ENCODE measurements at regions not wholly inside any gene's neighbourhood (a gene's known extent, or its start where the extent isn't known, plus 50 kb on each side); places are given as distances from the start of the nearest gene placed in this dataset.
A peak's percentile ranks its signal among the peaks of the same experiment; 100 is the strongest.

DNA sequence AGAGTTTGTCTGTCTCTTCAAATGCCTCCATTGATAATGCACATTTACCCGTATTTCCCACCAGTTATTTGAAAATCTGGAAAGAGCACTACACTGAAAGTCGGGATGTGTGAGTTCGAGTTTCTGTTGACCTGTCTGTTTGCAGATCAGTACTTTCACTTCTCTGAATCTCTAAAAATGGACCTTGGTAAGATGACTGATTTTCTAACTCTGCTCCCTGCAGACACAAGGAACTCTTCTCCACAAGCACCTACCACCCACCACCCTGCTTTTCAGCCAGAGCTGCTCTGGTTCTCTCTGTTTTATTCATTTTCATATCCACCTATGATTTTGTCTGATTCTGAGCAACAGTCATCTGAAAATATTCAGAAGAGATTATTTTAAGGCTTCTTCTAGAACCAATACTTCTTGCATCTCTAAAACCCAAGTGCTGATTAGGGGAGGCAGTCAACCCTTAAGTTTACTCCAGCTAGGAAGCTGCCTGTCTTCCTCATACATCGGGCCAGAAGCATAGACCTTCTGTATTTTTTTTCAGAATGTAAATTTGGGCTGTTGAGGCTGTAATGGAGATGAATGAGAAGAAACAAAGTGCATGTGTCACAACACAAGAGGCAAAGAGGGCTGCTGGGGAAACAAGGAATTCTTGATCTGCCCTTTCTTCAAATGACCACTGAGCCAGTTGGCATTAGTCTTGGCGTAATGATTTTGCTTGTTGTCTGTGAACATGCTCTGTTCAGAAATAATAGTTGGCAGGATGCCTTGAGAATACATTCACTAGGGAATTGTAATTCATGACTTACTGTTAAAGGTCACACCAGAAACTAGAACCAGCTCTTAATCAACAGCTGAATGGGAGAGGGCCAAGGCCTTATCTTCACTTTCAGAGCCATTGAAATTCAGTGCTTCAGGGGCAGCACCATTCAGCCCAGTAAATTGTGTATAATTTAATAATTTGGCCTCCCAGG is 85.4 kb upstream of the MYLIP start:
- Histone ChIP-seq H3K36me3 (ENCODE audit: control insufficient read depth in 2 of 3, insufficient read depth in 3 of 3, low read length in 3 of 3) (no peaks in the 10 kb centered on the region), H3K9me3 (ENCODE audit: control insufficient read depth in 2 of 3, insufficient read depth in 1 of 3, low read length in 3 of 3) (no peaks in the 10 kb centered on the region), H3K4me3 (ENCODE audit: low read length in 3 of 3) (no peak overlapping the region), H3K9ac (ENCODE audit: low read length in 3 of 3) (no peak overlapping the region), H3K4me1 (ENCODE audit: control insufficient read depth in 2 of 3, insufficient read depth in 2 of 3, low read depth in 1 of 3, low read length in 3 of 3) (no peaks in the 10 kb centered on the region), H3K27ac (ENCODE audit: low read depth in 2 of 2, low read length in 2 of 2) (no peak overlapping the region), H3K27me3 (ENCODE audit: control insufficient read depth, insufficient read depth, low read length) (no peaks in the 10 kb centered on the region)
- TF ChIP-seq, protein P1, sequence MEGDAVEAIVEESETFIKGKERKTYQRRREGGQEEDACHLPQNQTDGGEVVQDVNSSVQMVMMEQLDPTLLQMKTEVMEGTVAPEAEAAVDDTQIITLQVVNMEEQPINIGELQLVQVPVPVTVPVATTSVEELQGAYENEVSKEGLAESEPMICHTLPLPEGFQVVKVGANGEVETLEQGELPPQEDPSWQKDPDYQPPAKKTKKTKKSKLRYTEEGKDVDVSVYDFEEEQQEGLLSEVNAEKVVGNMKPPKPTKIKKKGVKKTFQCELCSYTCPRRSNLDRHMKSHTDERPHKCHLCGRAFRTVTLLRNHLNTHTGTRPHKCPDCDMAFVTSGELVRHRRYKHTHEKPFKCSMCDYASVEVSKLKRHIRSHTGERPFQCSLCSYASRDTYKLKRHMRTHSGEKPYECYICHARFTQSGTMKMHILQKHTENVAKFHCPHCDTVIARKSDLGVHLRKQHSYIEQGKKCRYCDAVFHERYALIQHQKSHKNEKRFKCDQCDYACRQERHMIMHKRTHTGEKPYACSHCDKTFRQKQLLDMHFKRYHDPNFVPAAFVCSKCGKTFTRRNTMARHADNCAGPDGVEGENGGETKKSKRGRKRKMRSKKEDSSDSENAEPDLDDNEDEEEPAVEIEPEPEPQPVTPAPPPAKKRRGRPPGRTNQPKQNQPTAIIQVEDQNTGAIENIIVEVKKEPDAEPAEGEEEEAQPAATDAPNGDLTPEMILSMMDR (IDR thresholded peaks at IDR 0.05; ENCODE audit: borderline replicate concordance, extremely low read depth, insufficient read depth): no peak
- no peak for FAIRE-seq
- intact Hi-C loops (cut with DNase I): no loop called here
- DNase-seq: peak in 1 of 5 donors; percentile 11

DNA sequence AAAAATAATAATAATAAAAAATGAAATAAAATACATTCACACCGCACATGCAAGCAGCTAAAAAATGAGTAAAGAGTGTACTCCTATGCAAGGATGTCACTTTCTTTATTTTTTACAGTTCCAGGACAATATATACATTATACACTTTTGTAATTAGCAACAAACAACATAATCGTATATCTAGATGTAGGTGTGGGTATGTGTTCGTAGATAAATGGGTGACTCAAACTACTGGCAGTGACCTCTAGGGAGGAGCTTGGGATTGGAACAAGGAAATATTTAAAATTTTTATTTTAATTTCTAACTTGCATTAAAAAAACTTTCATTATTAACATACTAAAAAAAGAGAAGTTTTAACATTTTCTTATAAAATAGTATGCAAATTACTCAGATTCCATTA is 86.1 kb upstream of the MYLIP start:
- Histone ChIP-seq H3K4me3 (ENCODE audit: low read length in 3 of 3) (no peak overlapping the region), H3K36me3 (ENCODE audit: control insufficient read depth in 2 of 3, insufficient read depth in 3 of 3, low read length in 3 of 3) (no peaks in the 10 kb centered on the region), H3K4me1 (ENCODE audit: control insufficient read depth in 2 of 3, insufficient read depth in 2 of 3, low read depth in 1 of 3, low read length in 3 of 3) (no peaks in the 10 kb centered on the region), H3K27me3 (ENCODE audit: control insufficient read depth, insufficient read depth, low read length) (no peaks in the 10 kb centered on the region), H3K9ac (ENCODE audit: low read length in 3 of 3) (no peak overlapping the region), H3K27ac (ENCODE audit: low read depth in 2 of 2, low read length in 2 of 2) (no peak overlapping the region), H3K9me3 (ENCODE audit: control insufficient read depth in 2 of 3, insufficient read depth in 1 of 3, low read length in 3 of 3) (no peaks in the 10 kb centered on the region)
- FAIRE-seq (no peak), DNase-seq (no peak)
- intact Hi-C loops (cut with DNase I): no loop called here
- TF ChIP-seq, protein P1 (IDR thresholded peaks at IDR 0.05; ENCODE audit: borderline replicate concordance, extremely low read depth, insufficient read depth): no peak

DNA sequence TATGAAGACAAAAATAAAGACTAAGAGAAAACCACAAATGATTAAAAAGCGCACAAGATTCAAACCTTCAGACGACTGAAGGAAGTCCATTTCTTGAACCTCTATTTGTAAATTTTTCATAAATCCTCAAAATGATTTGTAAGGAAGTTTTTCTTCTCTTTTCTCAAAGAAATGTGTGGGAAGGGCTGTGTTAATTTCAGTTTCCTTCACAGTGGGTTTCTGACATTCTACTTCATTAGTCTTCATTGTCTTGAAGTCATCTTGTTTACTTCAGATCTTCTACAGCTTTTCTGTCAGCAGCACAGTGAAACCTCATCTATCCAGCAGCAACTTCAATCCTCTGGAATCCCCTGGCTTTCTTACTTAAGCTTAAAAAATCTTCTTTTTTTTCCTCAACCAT is 87.6 kb upstream of the MYLIP start:
- H3K9me3 ChIP-seq (ENCODE audit: control insufficient read depth in 2 of 3, insufficient read depth in 1 of 3, low read length in 3 of 3): no peaks in the 10 kb centered on the region
- FAIRE-seq: no peak
- H3K27ac ChIP-seq (ENCODE audit: low read depth in 2 of 2, low read length in 2 of 2): no peak overlapping the region
- H3K27me3 ChIP-seq (ENCODE audit: control insufficient read depth, insufficient read depth, low read length): no peaks in the 10 kb centered on the region
- H3K9ac ChIP-seq (ENCODE audit: low read length in 3 of 3): no peak overlapping the region
- H3K4me3 ChIP-seq (ENCODE audit: low read length in 3 of 3): no peak overlapping the region
- H3K4me1 ChIP-seq (ENCODE audit: control insufficient read depth in 2 of 3, insufficient read depth in 2 of 3, low read depth in 1 of 3, low read length in 3 of 3): no peaks in the 10 kb centered on the region
- intact Hi-C loops (cut with DNase I): no loop called here
- DNase-seq: no peak
- H3K36me3 ChIP-seq (ENCODE audit: control insufficient read depth in 2 of 3, insufficient read depth in 3 of 3, low read length in 3 of 3): no peaks in the 10 kb centered on the region
- TF ChIP-seq, protein P1 (IDR thresholded peaks at IDR 0.05; ENCODE audit: borderline replicate concordance, extremely low read depth, insufficient read depth): no peak

All from kidney (tissue), 13 donors.